GM20431 (cell line): ENCODE measurements at regions not wholly inside any gene's neighbourhood (a gene's known extent, or its start where the extent isn't known, plus 50 kb on each side); places are given as distances from the start of the nearest gene placed in this dataset.

Experiments used
- in situ Hi-C: fragments of 300-500 bp; cut with MseI, MboI; formaldehyde crosslinking; loops from one replicate; pipeline ENCODE4 v1.15.0; 2020; ENCODE audit warnings: low sequenced_read_pairs; ENCODE audit not compliant: unreplicated experiment

- in situ Hi-C loops = loop anchor here (25.0 kb wide), 1 partner anchor 319 kb away; the partner anchor contains the start of gene INHBB
Measured at GRCh38 chr2:120656273-120656950, 79.3 kb upstream of the GLI2 start.

GRCh38 chr2:120658042-120658769 lies 77.5 kb upstream of the GLI2 start:
- in situ Hi-C loops = loop anchor here (25.0 kb wide), 1 partner anchor 321 kb away; the partner anchor contains the start of gene INHBB

- in situ Hi-C loops = loop anchor here (25.0 kb wide), 1 partner anchor 321 kb away; the partner anchor contains the start of gene INHBB
Measured at GRCh38 chr2:120658770-120659158, 76.9 kb upstream of the GLI2 start.

- in situ Hi-C loops = loop anchor here (25.0 kb wide), 1 partner anchor 322 kb away; the partner anchor contains the start of gene INHBB
Measured at GRCh38 chr2:120659275-120659977, 76.2 kb upstream of the GLI2 start.

- in situ Hi-C loops = loop anchor here (25.0 kb wide), 1 partner anchor 323 kb away; the partner anchor contains the start of gene INHBB
Measured at GRCh38 chr2:120660056-120660694, 75.5 kb upstream of the GLI2 start.

- in situ Hi-C loops = loop anchor here (25.0 kb wide), 1 partner anchor 324 kb away; the partner anchor contains the start of gene INHBB
Measured at GRCh38 chr2:120660771-120661459, 74.8 kb upstream of the GLI2 start.

GRCh38 chr2:120661551-120661950 lies 74.1 kb upstream of the GLI2 start:
- in situ Hi-C loops = loop anchor here (25.0 kb wide), 1 partner anchor 324 kb away; the partner anchor contains the start of gene INHBB

GRCh38 chr2:120662046-120662445 lies 73.6 kb upstream of the GLI2 start:
- in situ Hi-C loops = loop anchor here (25.0 kb wide), 1 partner anchor 325 kb away; the partner anchor contains the start of gene INHBB

GRCh38 chr2:120662746-120663145 lies 72.9 kb upstream of the GLI2 start:
- in situ Hi-C loops = loop anchor here (25.0 kb wide), 1 partner anchor 325 kb away; the partner anchor contains the start of gene INHBB

- in situ Hi-C loops = loop anchor here (25.0 kb wide), 1 partner anchor 329 kb away; the partner anchor contains the start of gene INHBB
Measured at GRCh38 chr2:120666433-120666832, 69.2 kb upstream of the GLI2 start.

GRCh38 chr2:120667981-120668380 lies 67.7 kb upstream of the GLI2 start:
- in situ Hi-C loops = loop anchor here (25.0 kb wide), 1 partner anchor 331 kb away; the partner anchor contains the start of gene INHBB

- in situ Hi-C loops = loop anchor here (25.0 kb wide), 1 partner anchor 332 kb away; the partner anchor contains the start of gene INHBB
Measured at GRCh38 chr2:120669121-120669952, 66.3 kb upstream of the GLI2 start.

GRCh38 chr2:120669971-120670370 lies 65.7 kb upstream of the GLI2 start:
- in situ Hi-C loops = loop anchor here (25.0 kb wide), 1 partner anchor 333 kb away; the partner anchor contains the start of gene INHBB

- in situ Hi-C loops = loop anchor here (25.0 kb wide), 1 partner anchor 333 kb away; the partner anchor contains the start of gene INHBB
Measured at GRCh38 chr2:120670371-120670770, 65.3 kb upstream of the GLI2 start.

GRCh38 chr2:120670771-120671480 lies 64.7 kb upstream of the GLI2 start:
- in situ Hi-C loops = loop anchor here (25.0 kb wide), 1 partner anchor 334 kb away; the partner anchor contains the start of gene INHBB

- in situ Hi-C loops = loop anchor here (25.0 kb wide), 1 partner anchor 335 kb away; the partner anchor contains the start of gene INHBB
Measured at GRCh38 chr2:120672526-120673204, 63.0 kb upstream of the GLI2 start.

GRCh38 chr2:120673205-120673550 lies 62.5 kb upstream of the GLI2 start:
- in situ Hi-C loops = loop anchor here (25.0 kb wide), 1 partner anchor 336 kb away; the partner anchor contains the start of gene INHBB
